Testis (tissue), 2 donors: ENCODE measurements at regions not wholly inside any gene's neighbourhood (a gene's known extent, or its start where the extent isn't known, plus 50 kb on each side); places are given as distances from the start of the nearest gene placed in this dataset.

Experiments used
- DNase-seq: peaks from one replicate; pipeline ENCODE4 v3.0.0-alpha.2; 2019
- H3K27ac ChIP-seq, 2 donors: fragments of 200-600 bp; sonication (generic); one replicate each; pipeline ENCODE4 v1.5.1; 2019
- H3K27me3 ChIP-seq: fragments of 200-600 bp; sonication (generic); one replicate; pipeline ENCODE4 v1.5.1; 2019
- H3K36me3 ChIP-seq: fragments of 200-600 bp; sonication (generic); one replicate; pipeline ENCODE4 v1.5.1; 2017; ENCODE audit warnings: low read depth; ENCODE audit errors: missing control alignments
- H3K4me1 ChIP-seq: fragments of 200-600 bp; sonication (generic); one replicate; pipeline ENCODE4 v1.5.1; 2019
- H3K4me3 ChIP-seq, 2 donors: fragments of 200-600 bp; sonication (generic); one replicate each; pipeline ENCODE4 v1.5.1; 2017 to 2019
- H3K9me3 ChIP-seq: fragments of 200-600 bp; sonication (generic); one replicate; pipeline ENCODE4 v1.5.1; 2017
- POLR2A ChIP-seq: fragments of 450-650 bp; IDR thresholded peaks from one replicate; pipeline ENCODE4 v1.6.1; 2017; ENCODE audit warnings: antibody characterized with exemption, mild to moderate bottlenecking, moderate library complexity
- WGBS, 2 donors: methylation state at CpG; one replicate each; pipeline ENCODE4 v1.1.5; 2018; 5-methylcytosine and 5-hydroxymethylcytosine counted together
- intact Hi-C: fragments of 100-400 bp; cut with DNase I; formaldehyde crosslinking; loops from one replicate; pipeline ENCODE4 v1.15.1; 2023; ENCODE audit warnings: low total_unique reads
- TF ChIP-seq, protein P1 (sequence below), 3 experiments: fragments of 450-650 bp in 2 of 3; fragments of 200-600 bp in 1 of 3; sonication (generic) in 1 of 3; IDR thresholded peaks; one replicate each; pipeline ENCODE4 v1.5.1; 2016 to 2019; ENCODE audit warnings: antibody characterized with exemption in 3 of 3, mild to moderate bottlenecking in 2 of 3, moderate library complexity in 1 of 3

DNA sequence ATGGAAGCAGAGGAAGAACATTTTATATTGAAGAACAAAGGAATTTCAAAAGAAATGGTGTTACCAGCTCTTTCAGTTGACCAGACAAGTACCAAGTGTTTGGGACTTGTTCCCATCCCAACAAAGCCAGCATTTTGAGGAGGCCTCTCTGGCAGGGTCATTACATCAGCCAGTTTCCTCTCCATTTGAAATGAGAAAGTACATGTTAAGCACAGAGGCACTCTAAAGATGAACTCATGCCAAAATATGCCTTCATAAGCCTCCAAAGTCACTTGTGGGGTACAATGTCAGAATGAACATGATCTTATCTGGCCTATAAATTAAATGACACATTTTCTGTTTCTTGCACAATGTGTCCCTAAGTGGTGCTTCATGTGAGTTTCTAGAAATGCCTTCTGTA lies 223.9 kb downstream of the PRL start:
- H3K27ac ChIP-seq: no peak overlapping the region
- no peaks in the 10 kb centered on the region for H3K9me3 ChIP-seq
- H3K27me3 ChIP-seq: no peaks in the 10 kb centered on the region
- H3K4me3 ChIP-seq: no peak overlapping the region
- no peaks in the 10 kb centered on the region for H3K4me1 ChIP-seq
- intact Hi-C loops: no loop called here
- H3K36me3 ChIP-seq: no peaks in the 10 kb centered on the region
- no peak for TF ChIP-seq POLR2A
- TF ChIP-seq, protein P1, sequence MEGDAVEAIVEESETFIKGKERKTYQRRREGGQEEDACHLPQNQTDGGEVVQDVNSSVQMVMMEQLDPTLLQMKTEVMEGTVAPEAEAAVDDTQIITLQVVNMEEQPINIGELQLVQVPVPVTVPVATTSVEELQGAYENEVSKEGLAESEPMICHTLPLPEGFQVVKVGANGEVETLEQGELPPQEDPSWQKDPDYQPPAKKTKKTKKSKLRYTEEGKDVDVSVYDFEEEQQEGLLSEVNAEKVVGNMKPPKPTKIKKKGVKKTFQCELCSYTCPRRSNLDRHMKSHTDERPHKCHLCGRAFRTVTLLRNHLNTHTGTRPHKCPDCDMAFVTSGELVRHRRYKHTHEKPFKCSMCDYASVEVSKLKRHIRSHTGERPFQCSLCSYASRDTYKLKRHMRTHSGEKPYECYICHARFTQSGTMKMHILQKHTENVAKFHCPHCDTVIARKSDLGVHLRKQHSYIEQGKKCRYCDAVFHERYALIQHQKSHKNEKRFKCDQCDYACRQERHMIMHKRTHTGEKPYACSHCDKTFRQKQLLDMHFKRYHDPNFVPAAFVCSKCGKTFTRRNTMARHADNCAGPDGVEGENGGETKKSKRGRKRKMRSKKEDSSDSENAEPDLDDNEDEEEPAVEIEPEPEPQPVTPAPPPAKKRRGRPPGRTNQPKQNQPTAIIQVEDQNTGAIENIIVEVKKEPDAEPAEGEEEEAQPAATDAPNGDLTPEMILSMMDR (IDR thresholded peaks at IDR 0.05): no peak
- no peak for DNase-seq

DNA sequence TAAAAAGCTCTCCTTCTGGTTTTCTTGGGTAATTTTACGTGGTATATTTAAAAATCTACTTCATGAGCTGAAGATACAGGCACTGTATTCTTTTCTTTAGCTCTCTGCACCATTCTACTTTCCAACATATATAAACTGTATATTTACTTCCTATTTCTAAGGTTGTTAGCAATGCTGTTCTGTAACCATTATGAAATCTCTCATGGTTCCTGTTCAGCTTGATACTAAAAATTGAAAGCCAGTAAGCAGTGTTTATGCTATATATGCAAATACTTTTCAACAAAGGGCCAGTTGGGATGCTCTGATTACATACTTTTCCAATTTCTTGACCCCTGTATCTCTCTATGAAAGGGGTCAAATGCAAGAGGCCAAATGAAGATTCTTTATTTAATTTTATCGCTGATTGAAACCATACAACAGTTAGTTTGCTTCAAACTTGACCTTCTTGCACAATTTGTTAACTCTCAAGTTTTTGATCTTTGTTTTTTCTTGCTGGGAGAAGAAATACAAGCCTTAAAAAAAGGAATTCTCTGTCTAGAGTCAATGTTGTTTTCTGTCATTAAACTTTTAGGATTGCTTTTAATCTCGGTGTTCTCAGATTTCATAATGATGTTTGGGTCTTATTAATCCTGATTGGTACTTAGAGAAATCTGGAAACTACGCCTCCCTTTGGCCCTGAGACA lies 223.2 kb downstream of the PRL start:
- intact Hi-C loops: no loop called here
- no peaks in the 10 kb centered on the region for H3K27me3 ChIP-seq
- H3K36me3 ChIP-seq: no peaks in the 10 kb centered on the region
- no peaks in the 10 kb centered on the region for H3K9me3 ChIP-seq
- no peak for DNase-seq
- WGBS, 2 donors: 84 to 86% methylated on average over 4 of the region's 4 CpGs
- no peak overlapping the region for H3K27ac ChIP-seq
- no peak overlapping the region for H3K4me3 ChIP-seq
- H3K4me1 ChIP-seq: no peaks in the 10 kb centered on the region
- TF ChIP-seq, protein P1 (IDR thresholded peaks at IDR 0.05): no peak
- no peak for TF ChIP-seq POLR2A

GRCh38 chr6:22078288-22078687 lies 218.5 kb downstream of the PRL start:
- Histone ChIP-seq H3K4me1 (no peaks in the 10 kb centered on the region), H3K36me3 (no peaks in the 10 kb centered on the region), H3K27me3 (no peaks in the 10 kb centered on the region), H3K4me3 (no peak overlapping the region), H3K27ac (no peak overlapping the region), H3K9me3 (no peaks in the 10 kb centered on the region)
- no peak for TF ChIP-seq POLR2A
- TF ChIP-seq, protein P1 (IDR thresholded peaks at IDR 0.05): no peak
- intact Hi-C loops: no loop called here
- WGBS, 2 donors: 71 to 97% methylated on average over 1 of the region's 1 CpG
- DNase-seq: no peak

- WGBS, 2 donors: 94% methylated on average over 8 of the region's 8 CpGs
These were observed 217.9 kb downstream of the PRL start for GRCh38 chr6:22078802-22079545.

More at GRCh38 chr6:22078802-22079545, 217.9 kb downstream of the PRL start:
- Histone ChIP-seq H3K4me1 (no peaks in the 10 kb centered on the region), H3K9me3 (no peaks in the 10 kb centered on the region), H3K27me3 (no peaks in the 10 kb centered on the region), H3K27ac (no peak overlapping the region), H3K4me3 (no peak overlapping the region), H3K36me3 (no peaks in the 10 kb centered on the region)
- intact Hi-C loops: no loop called here
- no peak for TF ChIP-seq POLR2A
- TF ChIP-seq, protein P1 (IDR thresholded peaks at IDR 0.05): no peak
- no peak for DNase-seq
